Caco-2 (cell line): ENCODE measurements at regions not wholly inside any gene's neighbourhood (a gene's known extent, or its start where the extent isn't known, plus 50 kb on each side); places are given as distances from the start of the nearest gene placed in this dataset.

ENCODE experiments used
- BruUV-seq: library from RNA; stranded (reverse); fragments of 400-500 nt; replicated peaks from 2 replicates; lab custom pipeline; 2021; lab: Mats Ljungman, UMichigan
- CTCF ChIA-PET: fragments of 300-600 bp; sonication (Branson Sonifier 250); formaldehyde crosslinking; loops from one replicate; lab custom pipeline; 2022; ENCODE audit warnings: antibody characterized with exemption; lab: Charles Lee
- POLR2A ChIA-PET: fragments of 300-600 bp; sonication (Branson Sonifier 250); formaldehyde crosslinking; loops from one replicate; lab custom pipeline; 2022; ENCODE audit warnings: antibody characterized with exemption; lab: Charles Lee
- DNase-seq, 2 experiments: peaks; one replicate each; pipeline versions ENCODE4 v3.0.0 to v3.0.0-alpha.2; 2020 to 2022
- H3K27me3 ChIP-seq: replicated peaks from 2 replicates; pipeline ENCODE4 v1.6.0; 2011; ENCODE audit warnings: low read length; ENCODE audit not compliant: control insufficient read depth, insufficient read depth
- H3K36me3 ChIP-seq: 2 replicates; pipeline ENCODE4 v1.5.1; 2011; ENCODE audit warnings: low read length; ENCODE audit not compliant: control insufficient read depth, insufficient read depth
- H3K4me1 ChIP-seq: fragments of 250-450 bp; sonication (Bioruptor Pico); 2 replicates; pipeline ENCODE4 v1.5.1; 2020; ENCODE audit warnings: mild to moderate bottlenecking
- H3K4me3 ChIP-seq: 2 replicates; pipeline ENCODE4 v1.5.1; 2011; ENCODE audit warnings: low read depth, mild to moderate bottlenecking, control low read depth, low read length
- H3K9me3 ChIP-seq: fragments of 250-450 bp; sonication (Bioruptor Pico); 2 replicates; pipeline ENCODE4 v1.5.1; 2020; ENCODE audit warnings: mild to moderate bottlenecking, moderate library complexity
- H3K27ac Mint-ChIP-seq: one replicate; pipeline ENCODE4 v1.8.0; 2022; ENCODE audit warnings: mixed read lengths; ENCODE audit not compliant: unreplicated experiment
- H3K27me3 Mint-ChIP-seq: one replicate; pipeline ENCODE4 v1.8.0; 2022; ENCODE audit warnings: mixed read lengths; ENCODE audit not compliant: insufficient read depth, unreplicated experiment
- H3K36me3 Mint-ChIP-seq: one replicate; pipeline ENCODE4 v1.8.0; 2022; ENCODE audit warnings: mild to moderate bottlenecking, mixed read lengths; ENCODE audit not compliant: insufficient read depth, unreplicated experiment
- H3K4me1 Mint-ChIP-seq: one replicate; pipeline ENCODE4 v1.8.0; 2022; ENCODE audit warnings: low read depth, mixed read lengths; ENCODE audit not compliant: unreplicated experiment
- H3K4me3 Mint-ChIP-seq: one replicate; pipeline ENCODE4 v1.8.0; 2022; ENCODE audit warnings: mild to moderate bottlenecking, moderate library complexity, mixed read lengths; ENCODE audit not compliant: unreplicated experiment
- H3K9me3 Mint-ChIP-seq: one replicate; pipeline ENCODE4 v1.8.0; 2022; ENCODE audit warnings: mixed read lengths; ENCODE audit not compliant: unreplicated experiment
- intact Hi-C: fragments of 100-400 bp; cut with micrococcal nuclease; formaldehyde crosslinking; loops from one replicate; pipeline ENCODE4 v1.10.0; 2022; ENCODE audit not compliant: unreplicated experiment
- TF ChIP-seq, protein P1 (sequence below), 2 experiments: fragments of 200-600 bp in 1 of 2; IDR thresholded peaks; 1 replicate in 1 of 2; 2 replicates in 1 of 2; pipeline versions ENCODE4 v1.5.1 to v1.8.0; 2011 to 2022; ENCODE audit warnings: antibody characterized with exemption in 1 of 2, control low read depth in 1 of 2, inconsistent platforms in 1 of 2, low read depth in 1 of 2, low read length in 1 of 2, mild to moderate bottlenecking in 1 of 2, moderate library complexity in 1 of 2; ENCODE audit not compliant: insufficient read depth in 1 of 2, severe bottlenecking in 1 of 2, unreplicated experiment in 1 of 2

DNA sequence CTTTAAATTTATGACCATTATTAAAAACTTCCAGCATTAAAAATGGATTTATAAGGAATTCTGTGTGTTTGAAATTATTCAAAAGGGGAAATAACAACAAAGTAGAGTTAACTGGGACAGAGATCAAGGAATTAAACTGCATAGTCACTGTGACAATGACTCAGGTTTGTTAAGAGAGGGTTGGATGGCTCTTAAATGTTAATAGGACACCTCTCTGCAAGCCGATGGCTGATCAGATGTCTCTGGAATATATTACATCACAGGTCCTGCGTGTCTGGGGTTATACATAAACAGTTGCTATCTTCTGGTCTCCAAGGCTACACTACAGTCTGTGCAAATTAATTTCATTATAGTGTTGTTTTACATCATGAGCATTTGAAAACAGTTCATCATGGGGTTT lies 574.3 kb downstream of the COL12A1 start:
- no peaks in the 10 kb centered on the region for H3K4me1 ChIP-seq
- no peak overlapping the region for H3K4me3 ChIP-seq
- no peaks in the 10 kb centered on the region for H3K36me3 ChIP-seq
- POLR2A ChIA-PET, result no interaction called here
- BruUV-seq, result no TSS peak
- H3K27me3 ChIP-seq, result no peaks in the 10 kb centered on the region
- no peaks in the 10 kb centered on the region for H3K9me3 ChIP-seq
- TF ChIP-seq, protein P1, sequence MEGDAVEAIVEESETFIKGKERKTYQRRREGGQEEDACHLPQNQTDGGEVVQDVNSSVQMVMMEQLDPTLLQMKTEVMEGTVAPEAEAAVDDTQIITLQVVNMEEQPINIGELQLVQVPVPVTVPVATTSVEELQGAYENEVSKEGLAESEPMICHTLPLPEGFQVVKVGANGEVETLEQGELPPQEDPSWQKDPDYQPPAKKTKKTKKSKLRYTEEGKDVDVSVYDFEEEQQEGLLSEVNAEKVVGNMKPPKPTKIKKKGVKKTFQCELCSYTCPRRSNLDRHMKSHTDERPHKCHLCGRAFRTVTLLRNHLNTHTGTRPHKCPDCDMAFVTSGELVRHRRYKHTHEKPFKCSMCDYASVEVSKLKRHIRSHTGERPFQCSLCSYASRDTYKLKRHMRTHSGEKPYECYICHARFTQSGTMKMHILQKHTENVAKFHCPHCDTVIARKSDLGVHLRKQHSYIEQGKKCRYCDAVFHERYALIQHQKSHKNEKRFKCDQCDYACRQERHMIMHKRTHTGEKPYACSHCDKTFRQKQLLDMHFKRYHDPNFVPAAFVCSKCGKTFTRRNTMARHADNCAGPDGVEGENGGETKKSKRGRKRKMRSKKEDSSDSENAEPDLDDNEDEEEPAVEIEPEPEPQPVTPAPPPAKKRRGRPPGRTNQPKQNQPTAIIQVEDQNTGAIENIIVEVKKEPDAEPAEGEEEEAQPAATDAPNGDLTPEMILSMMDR (IDR thresholded peaks at IDR 0.05; ENCODE audit: insufficient read depth in 1 of 2, low read depth in 1 of 2, low read length in 1 of 2, severe bottlenecking in 1 of 2, unreplicated experiment in 1 of 2), result no peak
- Mint-ChIP-seq H3K4me3 (no peak overlapping the region), H3K27ac (no peak overlapping the region), H3K27me3 (no peaks in the 10 kb centered on the region), H3K36me3 (no peaks in the 10 kb centered on the region), H3K9me3 (peaks cover 12% of the 10 kb centered on the region), H3K4me1 (no peaks in the 10 kb centered on the region)
- CTCF ChIA-PET, result no interaction called here
- DNase-seq, result no peak
- intact Hi-C loops, result no loop called here

DNA sequence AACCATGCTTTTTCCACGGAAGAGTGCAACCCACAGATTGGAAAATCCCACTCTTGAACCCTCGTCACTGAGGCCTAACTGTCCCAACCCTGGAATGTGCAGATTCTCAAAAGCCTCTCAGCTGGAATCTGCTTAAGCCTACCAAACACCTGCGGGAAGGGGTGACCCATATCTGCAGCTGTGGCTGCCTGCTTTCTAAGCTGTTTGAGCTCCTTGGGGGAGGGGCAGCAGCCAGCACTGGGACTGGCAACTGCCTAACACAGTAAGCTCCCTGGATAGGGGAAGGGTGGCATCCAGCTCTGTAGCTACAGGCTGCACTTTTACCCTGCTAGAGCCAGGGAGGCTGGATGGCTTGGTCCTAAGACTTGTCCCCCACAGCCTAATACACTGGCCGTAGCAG lies 579.6 kb downstream of the COL12A1 start:
- Mint-ChIP-seq H3K9me3 (peaks cover 24% of the 10 kb centered on the region), H3K36me3 (no peaks in the 10 kb centered on the region), H3K27ac (no peak overlapping the region), H3K4me3 (no peak overlapping the region), H3K27me3 (no peaks in the 10 kb centered on the region), H3K4me1 (no peaks in the 10 kb centered on the region)
- Histone ChIP-seq H3K27me3 (no peaks in the 10 kb centered on the region), H3K9me3 (peaks cover 5% of the 10 kb centered on the region; the same call in 1 of the 2 replicates), H3K4me3 (no peak overlapping the region), H3K36me3 (no peaks in the 10 kb centered on the region), H3K4me1 (no peaks in the 10 kb centered on the region)
- TF ChIP-seq, protein P1 (IDR thresholded peaks at IDR 0.05; ENCODE audit: insufficient read depth in 1 of 2, low read depth in 1 of 2, low read length in 1 of 2, severe bottlenecking in 1 of 2, unreplicated experiment in 1 of 2), result no peak
- ChIA-PET POLR2A (no interaction called here), CTCF (no interaction called here)
- no peak for DNase-seq
- BruUV-seq, result no TSS peak
- intact Hi-C loops, result no loop called here

DNA sequence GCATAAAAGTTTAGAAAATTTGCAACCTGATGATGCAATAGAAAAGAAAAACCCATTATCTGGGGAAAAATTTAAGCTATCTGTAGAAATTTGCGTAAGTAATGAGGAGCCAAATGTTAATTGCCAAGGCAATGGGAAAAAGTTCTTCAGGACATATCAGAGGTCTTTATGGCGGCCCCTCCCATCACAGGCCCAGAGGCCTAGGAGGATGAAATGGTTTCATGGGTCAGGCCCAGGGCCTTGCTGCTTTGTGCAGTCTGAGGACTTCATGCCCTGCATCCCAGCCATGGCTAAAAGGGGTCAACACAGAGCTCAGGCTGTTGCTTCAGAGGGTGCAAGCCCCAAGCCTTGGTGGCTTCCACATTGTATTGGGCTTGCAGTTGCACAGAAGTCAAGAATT lies 582.8 kb downstream of the COL12A1 start:
- Mint-ChIP-seq H3K4me3 (no peak overlapping the region), H3K4me1 (no peaks in the 10 kb centered on the region), H3K27ac (no peak overlapping the region), H3K9me3 (peaks cover 12% of the 10 kb centered on the region), H3K27me3 (no peaks in the 10 kb centered on the region), H3K36me3 (no peaks in the 10 kb centered on the region)
- Histone ChIP-seq H3K36me3 (no peaks in the 10 kb centered on the region), H3K4me3 (no peak overlapping the region), H3K4me1 (no peaks in the 10 kb centered on the region), H3K27me3 (no peaks in the 10 kb centered on the region), H3K9me3 (peaks cover 5% of the 10 kb centered on the region; the same call in 1 of the 2 replicates)
- intact Hi-C loops, result no loop called here
- ChIA-PET CTCF (no interaction called here), POLR2A (no interaction called here)
- TF ChIP-seq, protein P1 (IDR thresholded peaks at IDR 0.05; ENCODE audit: insufficient read depth in 1 of 2, low read depth in 1 of 2, low read length in 1 of 2, severe bottlenecking in 1 of 2, unreplicated experiment in 1 of 2), result no peak
- no TSS peak for BruUV-seq
- no peak for DNase-seq
